HepG2 (cell line): ENCODE measurements at regions not wholly inside any gene's neighbourhood (a gene's known extent, or its start where the extent isn't known, plus 50 kb on each side); places are given as distances from the start of the nearest gene placed in this dataset.

ENCODE experiments used
- ATAC-seq: fragments of 200-7000 bp; cut with Tn5 transposase; 3 replicates; pipeline ENCODE4 v1.9.1; 2020; ENCODE audit warnings: mild to moderate bottlenecking, moderate library complexity
- BruUV-seq: library from RNA; stranded (reverse); fragments of 400-500 nt; replicated peaks from 2 replicates; lab custom pipeline; 2021; lab: Mats Ljungman, UMichigan
- CTCF ChIA-PET: fragments of 300-600 bp; formaldehyde crosslinking; extraction: SDS; loops from one replicate; lab custom pipeline; 2021; ENCODE audit warnings: low total read pairs, inconsistent platforms, low intra/inter-chr PET ratio; lab: Yijun Ruan, JAX
- POLR2A ChIA-PET: fragments of 350-600 bp; sonication (Branson Sonifier 250); formaldehyde crosslinking; loops from one replicate; lab custom pipeline; 2020; ENCODE audit warnings: antibody characterized with exemption, inconsistent platforms; lab: Yijun Ruan, JAX
- DNase-seq: peaks from one replicate; pipeline ENCODE4 v3.0.0-alpha.2; 2015; ENCODE audit warnings: low spot score
- FAIRE-seq: peaks from 3 replicates; lab custom pipeline; 2011; peaks lifted over from hg19 to GRCh38; lab: Jason Lieb, UNC
- H2AFZ ChIP-seq: one replicate; pipeline ENCODE4 v1.6.1; 2011; ENCODE audit warnings: low read length, inconsistent platforms
- H3K27ac ChIP-seq: fragments of 300-600 bp; 3 replicates; pipeline ENCODE4 v1.8.0; 2011; ENCODE audit warnings: mixed run types, mild to moderate bottlenecking, mixed read lengths, low read length, inconsistent platforms; ENCODE audit not compliant: insufficient read depth; ENCODE audit errors: extremely low read length
- H3K27me3 ChIP-seq, 2 experiments: fragments of 200-600 bp in 1 of 2; 2 replicates in 1 of 2; 3 replicates in 1 of 2; pipeline versions ENCODE4 v1.6.0 to v1.8.0; 2011; ENCODE audit warnings: low read length in 2 of 2, mild to moderate bottlenecking in 2 of 2, moderate library complexity in 2 of 2, inconsistent platforms in 1 of 2; ENCODE audit not compliant: insufficient read depth in 2 of 2, control insufficient read depth in 1 of 2
- H3K36me3 ChIP-seq, 2 experiments: fragments of 200-600 bp in 1 of 2; replicated peaks in 1 of 2; 2 replicates in 1 of 2; 3 replicates in 1 of 2; pipeline versions ENCODE4 v1.5.1 to v1.8.0; 2011; ENCODE audit warnings: low read length in 2 of 2, inconsistent platforms in 1 of 2; ENCODE audit not compliant: insufficient read depth in 2 of 2, control insufficient read depth in 1 of 2
- H3K4me1 ChIP-seq: 2 replicates; pipeline ENCODE4 v1.5.1; 2012; ENCODE audit warnings: low read length, inconsistent platforms; ENCODE audit not compliant: insufficient read depth
- H3K4me2 ChIP-seq: 2 replicates; pipeline ENCODE4 v1.6.0; 2011; ENCODE audit warnings: low read depth, low read length, inconsistent platforms
- H3K4me3 ChIP-seq, 3 experiments: fragments of 200-600 bp in 1 of 3; sonication (generic), shearing (Covaris generic) in 1 of 3; replicated peaks in 1 of 3; 2 replicates each; pipeline ENCODE4 v1.5.1; 2011 to 2016; ENCODE audit warnings: low read length in 3 of 3, inconsistent platforms in 2 of 3, low read depth in 2 of 3, mild to moderate bottlenecking in 2 of 3, control low read depth in 1 of 3, mixed read lengths in 1 of 3; ENCODE audit not compliant: insufficient read depth in 1 of 3
- H3K79me2 ChIP-seq: one replicate; pipeline ENCODE4 v1.6.1; 2011; ENCODE audit warnings: low read length, inconsistent platforms; ENCODE audit not compliant: insufficient read depth
- H3K9ac ChIP-seq: 2 replicates; pipeline ENCODE4 v1.6.0; 2011; ENCODE audit warnings: mild to moderate bottlenecking, low read depth, low read length, inconsistent platforms; ENCODE audit not compliant: insufficient read depth
- H3K9me3 ChIP-seq: 2 replicates; pipeline ENCODE4 v1.5.1; 2012; ENCODE audit warnings: mild to moderate bottlenecking, low read length
- H4K20me1 ChIP-seq: 2 replicates; pipeline ENCODE4 v1.6.0; 2011; ENCODE audit warnings: inconsistent platforms, mild to moderate bottlenecking, low read length, moderate library complexity; ENCODE audit not compliant: insufficient read depth
- BCL6 ChIP-seq: IDR thresholded peaks from 2 replicates; pipeline ENCODE4 v1.6.1; 2016; ENCODE audit warnings: missing genetic modification reagents, missing compliant biosample characterization
- BHLHE40 ChIP-seq: IDR thresholded peaks from 2 replicates; pipeline ENCODE4 v1.6.1; 2011; ENCODE audit warnings: low read length, improper control_type of control experiment
- CAMTA2 ChIP-seq: sonication (generic); formaldehyde crosslinking; IDR thresholded peaks from 2 replicates; pipeline ENCODE4 v1.4.0; 2020; ENCODE audit warnings: mild to moderate bottlenecking, missing genetic modification reagents, borderline replicate concordance
- EP300 ChIP-seq, 3 experiments: sonication (generic) in 1 of 3; formaldehyde crosslinking in 1 of 3; IDR thresholded peaks; 2 replicates each; pipeline versions ENCODE4 v1.5.1 to v1.6.1; 2011 to 2020; ENCODE audit warnings: low read depth in 2 of 3, low read length in 2 of 3, borderline replicate concordance in 1 of 3, improper control_type of control experiment in 1 of 3, mild to moderate bottlenecking in 1 of 3, missing genetic modification reagents in 1 of 3, moderate library complexity in 1 of 3
- IKZF1 ChIP-seq: fragments of 450-650 bp; IDR thresholded peaks from 2 replicates; pipeline ENCODE4 v1.7.1; 2016
- MAFG ChIP-seq: sonication (generic); formaldehyde crosslinking; IDR thresholded peaks from 2 replicates; pipeline ENCODE4 v1.5.1; 2020; ENCODE audit warnings: mild to moderate bottlenecking, missing genetic modification reagents
- PAF1 ChIP-seq: IDR thresholded peaks from 2 replicates; pipeline ENCODE4 v1.6.1; 2016; ENCODE audit warnings: missing genetic modification reagents, missing compliant biosample characterization
- POLR2A ChIP-seq, 2 experiments: IDR thresholded peaks; 2 replicates each; pipeline ENCODE4 v1.6.1; 2011; ENCODE audit warnings: low read depth in 2 of 2, low read length in 2 of 2, mild to moderate bottlenecking in 1 of 2, moderate library complexity in 1 of 2; ENCODE audit not compliant: insufficient read depth in 1 of 2
- RNF2 ChIP-seq: fragments of 450-650 bp; conservative IDR thresholded peaks from 2 replicates; pipeline ENCODE4 v1.6.1; 2016; ENCODE audit warnings: low read depth
- SMARCC2 ChIP-seq: fragments of 450-650 bp; IDR thresholded peaks from 2 replicates; pipeline ENCODE4 v1.6.1; 2017; ENCODE audit warnings: antibody characterized with exemption, mild to moderate bottlenecking
- STAT5B ChIP-seq: sonication (generic); formaldehyde crosslinking; IDR thresholded peaks from 2 replicates; pipeline ENCODE4 v1.4.0; 2020; ENCODE audit warnings: missing genetic modification reagents
- TAF1 ChIP-seq: sonication (generic); formaldehyde crosslinking; IDR thresholded peaks from 2 replicates; pipeline ENCODE4 v1.4.0; 2020; ENCODE audit warnings: missing genetic modification reagents
- TBL1XR1 ChIP-seq: fragments of 150-350 bp; IDR thresholded peaks from 2 replicates; pipeline ENCODE4 v1.6.1; 2014; ENCODE audit warnings: borderline replicate concordance, low read length; ENCODE audit not compliant: partially characterized antibody
- THAP7 ChIP-seq: sonication (generic); formaldehyde crosslinking; IDR thresholded peaks from 2 replicates; pipeline ENCODE4 v1.8.1; 2023; ENCODE audit warnings: mild to moderate bottlenecking, missing genetic modification reagents
- USF2 ChIP-seq, 2 experiments: sonication (generic) in 1 of 2; formaldehyde crosslinking in 1 of 2; IDR thresholded peaks; 2 replicates each; pipeline versions ENCODE4 v1.5.1 to v1.6.1; 2011 to 2020; ENCODE audit warnings: borderline replicate concordance in 1 of 2, low read depth in 1 of 2, low read length in 1 of 2, mild to moderate bottlenecking in 1 of 2, missing genetic modification reagents in 1 of 2, moderate library complexity in 1 of 2
- ZNF3 ChIP-seq: IDR thresholded peaks from 2 replicates; pipeline ENCODE4 v1.7.0; 2017; ENCODE audit warnings: inconsistent platforms
- ZNF333 ChIP-seq: sonication (generic); formaldehyde crosslinking; IDR thresholded peaks from 2 replicates; pipeline ENCODE4 v1.4.0; 2020; ENCODE audit warnings: mild to moderate bottlenecking, missing genetic modification reagents, borderline replicate concordance
- ZNF431 ChIP-seq: sonication (generic); formaldehyde crosslinking; IDR thresholded peaks from 2 replicates; pipeline ENCODE4 v1.9.0; 2022; ENCODE audit warnings: missing genetic modification reagents, low read depth, mild to moderate bottlenecking, borderline replicate concordance
- ZNF496 ChIP-seq: sonication (generic); formaldehyde crosslinking; IDR thresholded peaks from 2 replicates; pipeline ENCODE4 v1.8.1; 2023; ENCODE audit warnings: mild to moderate bottlenecking, moderate library complexity, missing genetic modification reagents; ENCODE audit not compliant: insufficient replicate concordance
- ZNF567 ChIP-seq: sonication (generic); formaldehyde crosslinking; IDR thresholded peaks from 2 replicates; pipeline ENCODE4 v1.8.1; 2023; ENCODE audit warnings: mild to moderate bottlenecking, missing genetic modification reagents, borderline replicate concordance
- ZNF740 ChIP-seq: sonication (generic); formaldehyde crosslinking; IDR thresholded peaks from 2 replicates; pipeline ENCODE4 v1.4.0; 2020; ENCODE audit warnings: missing genetic modification reagents
- ZNF780A ChIP-seq: sonication (generic); formaldehyde crosslinking; IDR thresholded peaks from 2 replicates; pipeline ENCODE4 v1.8.0; 2022; ENCODE audit warnings: mild to moderate bottlenecking, missing genetic modification reagents, moderate library complexity
- ZNF816 ChIP-seq: sonication (generic); formaldehyde crosslinking; IDR thresholded peaks from 2 replicates; pipeline ENCODE4 v1.8.0; 2022; ENCODE audit warnings: missing genetic modification reagents, mild to moderate bottlenecking, borderline replicate concordance
- WGBS: methylation state at CpG from one replicate; pipeline ENCODE4 v1.1.6; 2017; ENCODE audit warnings: low lambda C conversion rate; 5-methylcytosine and 5-hydroxymethylcytosine counted together
- in situ Hi-C: cut with HindIII; loops from 2 replicates; pipeline ENCODE4 v1.10.0; 2017; ENCODE audit warnings: low pct_unique_long_range_greater_than_20kb; ENCODE audit not compliant: extremely low pct_ligation_motif_present
- intact Hi-C: fragments of 100-400 bp; cut with micrococcal nuclease; formaldehyde crosslinking; loops from one replicate; pipeline ENCODE4 v1.10.0; 2022; ENCODE audit not compliant: unreplicated experiment

- no peak for TF ChIP-seq ZNF567 (CRISPR knock-in tag)
- TF ChIP-seq USF2 (IDR thresholded peaks at IDR 0.05; ENCODE audit: low read depth, low read length) = no peak
- no peak for TF ChIP-seq USF2 (CRISPR knock-in tag; IDR thresholded peaks at IDR 0.05; ENCODE audit: borderline replicate concordance)
- no peak for TF ChIP-seq ZNF496 (CRISPR knock-in tag)
- TF ChIP-seq MAFG (CRISPR knock-in tag) = no peak
- no peak for TF ChIP-seq EP300 (IDR thresholded peaks at IDR 0.05; ENCODE audit: low read depth in 2 of 2, low read length in 2 of 2)
- no peak for TF ChIP-seq EP300 (CRISPR knock-in tag; IDR thresholded peaks at IDR 0.05; ENCODE audit: borderline replicate concordance)
Observed at GRCh38 chr7:155220903-155221302, 76.8 kb upstream of the INSIG1 start (continued).

GRCh38 chr7:155221547-155221946, 76.1 kb upstream of the INSIG1 start:
- Histone ChIP-seq H3K36me3 (no peaks in the 10 kb centered on the region), H3K79me2 (no peaks in the 10 kb centered on the region), H3K4me1 (no peaks in the 10 kb centered on the region), H3K27me3 (peaks cover 0 to 41% of the 10 kb centered on the region in 2 experiments; a peak in 3 of 5 replicates), H3K9me3 (no peaks in the 10 kb centered on the region), H2AFZ (no peak overlapping the region), H3K4me3 (no peak overlapping the region), H3K9ac (no peak overlapping the region), H4K20me1 (no peaks in the 10 kb centered on the region), H3K4me2 (no peak overlapping the region), H3K27ac (no peak overlapping the region)
- intact Hi-C loops = no loop called here
- CTCF ChIA-PET = no interaction called here
- no peak for DNase-seq
- POLR2A ChIA-PET = no interaction called here
- in situ Hi-C loops = no loop called here
- BruUV-seq = no TSS peak
- no peak for FAIRE-seq
- ATAC-seq = no peak
- 2% methylated on average over 4 of the region's 4 CpGs for WGBS
- no peak for TF ChIP-seq TAF1 (CRISPR knock-in tag)
- TF ChIP-seq ZNF3 (CRISPR knock-in tag) = no peak
- no peak for TF ChIP-seq PAF1 (CRISPR knock-in tag)
- TF ChIP-seq CAMTA2 (CRISPR knock-in tag) = no peak
- no peak for TF ChIP-seq ZNF333
- no peak for TF ChIP-seq STAT5B
- no peak for TF ChIP-seq ZNF816 (CRISPR knock-in tag)
- TF ChIP-seq BHLHE40 = no peak
- no peak for TF ChIP-seq THAP7 (CRISPR knock-in tag)
- TF ChIP-seq IKZF1 = no peak
- TF ChIP-seq RNF2 = no peak
- TF ChIP-seq TBL1XR1 = no peak
- no peak for TF ChIP-seq POLR2A (IDR thresholded peaks at IDR 0.05; ENCODE audit: insufficient read depth in 1 of 2, low read depth in 2 of 2, low read length in 2 of 2)
- TF ChIP-seq ZNF780A = no peak
- no peak for TF ChIP-seq ZNF740
- TF ChIP-seq SMARCC2 = no peak
- TF ChIP-seq ZNF431 = no peak
- TF ChIP-seq BCL6 (CRISPR knock-in tag) = no peak
